KOPT-K1 (cell line): ENCODE measurements at regions not wholly inside any gene's neighbourhood (a gene's known extent, or its start where the extent isn't known, plus 50 kb on each side); places are given as distances from the start of the nearest gene placed in this dataset.

ENCODE experiments used
- H3K27ac ChIP-seq: fragments of 200-600 bp; sonication (generic); 2 replicates; pipeline ENCODE4 v1.5.1; 2016; ENCODE audit warnings: antibody characterized with exemption, mild to moderate bottlenecking, low read depth, low read length; ENCODE audit not compliant: poor library complexity, severe bottlenecking
- H3K36me3 ChIP-seq: fragments of 200-600 bp; sonication (generic); 2 replicates; pipeline ENCODE4 v1.5.1; 2017; ENCODE audit warnings: antibody characterized with exemption, mild to moderate bottlenecking, low read length, moderate library complexity; ENCODE audit not compliant: insufficient read depth
- H3K9me3 ChIP-seq: fragments of 200-600 bp; sonication (generic); 2 replicates; pipeline ENCODE4 v1.5.1; 2017; ENCODE audit warnings: antibody characterized with exemption, low read length, mild to moderate bottlenecking; ENCODE audit not compliant: insufficient read depth, poor library complexity, severe bottlenecking

DNA sequence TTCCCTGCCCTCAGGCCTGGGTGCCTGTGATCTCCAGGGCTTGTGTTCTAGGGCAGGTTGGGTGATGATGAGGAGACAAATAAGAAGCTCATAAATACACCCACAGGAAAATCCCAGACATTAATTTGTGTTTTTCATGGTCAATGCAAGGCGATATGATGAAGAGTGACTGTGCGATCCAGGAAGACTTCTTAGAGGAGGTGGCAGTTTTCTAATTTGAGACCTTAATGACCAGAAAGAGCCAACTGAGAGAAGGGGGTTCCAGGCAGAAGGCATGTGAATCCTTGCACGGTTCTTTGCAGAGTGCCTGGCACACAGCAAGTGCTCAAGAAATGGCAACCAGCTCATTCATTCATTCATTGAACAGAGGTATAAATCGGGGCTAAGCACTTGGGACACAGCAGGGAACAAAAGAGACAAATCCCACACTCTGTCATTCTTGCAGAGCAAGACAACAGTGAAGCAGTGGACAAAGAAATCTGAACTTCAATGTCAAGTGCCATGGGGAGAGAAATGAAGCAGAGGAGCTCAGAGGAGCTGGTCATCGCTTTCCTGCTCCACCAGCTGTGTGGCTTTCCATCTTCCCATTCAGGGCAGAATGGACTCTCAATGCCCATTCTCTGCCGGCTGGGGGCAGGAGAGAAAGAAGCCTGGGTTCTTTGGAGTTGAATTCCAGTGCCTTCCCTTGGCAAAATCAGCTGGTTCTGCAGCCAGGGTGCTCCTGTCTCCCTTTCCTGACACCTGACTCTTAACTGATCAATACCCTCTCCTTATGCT, 128.3 kb downstream of the AACS start:
- no peak overlapping the region for H3K27ac ChIP-seq
- no peaks in the 10 kb centered on the region for H3K9me3 ChIP-seq
- H3K36me3 ChIP-seq = no peaks in the 10 kb centered on the region

DNA sequence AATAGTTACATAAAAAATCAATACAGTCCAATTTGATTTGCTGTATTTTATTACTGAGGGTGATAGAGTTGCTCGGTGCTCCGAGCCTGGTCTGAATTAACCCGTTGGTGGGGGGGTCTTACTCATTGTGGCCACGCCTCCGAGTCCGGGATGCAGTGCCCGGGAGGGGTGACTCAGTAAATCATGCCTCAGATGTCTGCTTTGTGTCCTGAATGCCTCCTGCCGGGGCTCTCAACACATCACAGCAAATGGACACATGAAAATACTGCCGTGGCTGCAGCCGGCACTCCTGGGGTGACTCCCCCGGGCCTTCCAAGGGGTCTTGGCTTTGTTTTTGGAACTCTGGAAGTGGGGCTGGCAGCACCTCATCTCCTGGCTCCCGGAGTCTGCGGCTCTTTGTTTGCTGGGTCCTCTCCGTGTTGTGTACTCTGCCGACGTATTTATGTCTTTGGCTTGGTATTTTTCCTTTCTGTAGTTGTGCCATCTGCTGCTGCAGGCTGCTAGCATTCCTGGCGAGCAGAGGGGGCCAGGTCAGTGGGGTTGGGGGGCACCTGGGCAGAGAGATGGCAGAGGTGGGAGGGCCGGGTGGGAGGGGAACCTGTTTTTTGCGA, 129.0 kb downstream of the AACS start:
- H3K9me3 ChIP-seq = no peaks in the 10 kb centered on the region
- H3K36me3 ChIP-seq = no peaks in the 10 kb centered on the region
- H3K27ac ChIP-seq = no peak overlapping the region

- Histone ChIP-seq H3K36me3 (no peaks in the 10 kb centered on the region), H3K9me3 (no peaks in the 10 kb centered on the region), H3K27ac (no peak overlapping the region)
These were observed 129.8 kb downstream of the AACS start for GRCh38 chr12:125194987-125195386.

- Histone ChIP-seq H3K27ac (no peak overlapping the region), H3K36me3 (no peaks in the 10 kb centered on the region), H3K9me3 (no peaks in the 10 kb centered on the region)
These were observed 132.1 kb downstream of the AACS start for GRCh38 chr12:125197326-125197725.

DNA sequence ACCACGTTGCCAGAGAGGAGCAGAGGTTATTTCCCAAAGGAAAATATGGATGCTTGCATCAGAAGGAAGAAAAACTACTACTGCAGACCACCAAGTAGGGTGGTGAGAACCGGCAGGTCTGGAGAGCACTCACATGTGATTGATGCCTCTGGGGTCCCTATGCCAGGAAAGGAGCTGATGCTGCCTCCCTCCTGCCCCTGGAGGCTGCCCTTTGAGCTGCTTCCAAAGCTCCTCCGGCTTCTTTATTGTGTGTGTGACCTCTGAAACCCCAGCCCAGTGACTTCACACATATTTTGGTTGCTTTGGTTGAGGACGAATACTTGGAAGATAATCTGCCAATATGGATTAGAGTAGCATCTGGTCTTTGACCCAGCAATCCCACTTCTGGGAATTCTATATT, 133.4 kb downstream of the AACS start:
- H3K27ac ChIP-seq = no peak overlapping the region
- no peaks in the 10 kb centered on the region for H3K9me3 ChIP-seq
- H3K36me3 ChIP-seq = no peaks in the 10 kb centered on the region

DNA sequence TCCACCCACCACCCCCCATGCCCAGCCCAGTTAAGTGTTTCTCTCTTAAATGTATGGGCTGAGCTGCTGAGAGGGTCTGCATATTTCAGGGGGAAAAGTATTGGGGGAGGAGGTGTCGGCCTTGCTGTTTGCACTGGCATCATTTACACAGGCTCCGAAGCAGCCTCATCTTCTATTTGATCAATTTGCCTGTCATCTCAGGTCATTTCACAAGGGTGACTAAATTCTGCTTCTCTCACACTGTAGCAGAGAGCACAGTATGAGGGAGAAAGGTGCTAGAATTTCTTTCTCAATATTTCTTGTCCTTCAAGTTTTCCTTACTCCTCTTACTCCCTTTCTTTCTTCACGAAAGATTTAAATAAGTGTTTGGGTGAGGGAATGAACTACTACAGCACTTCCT, 135.9 kb downstream of the AACS start:
- H3K9me3 ChIP-seq = no peaks in the 10 kb centered on the region
- H3K36me3 ChIP-seq = no peaks in the 10 kb centered on the region
- no peak overlapping the region for H3K27ac ChIP-seq

DNA sequence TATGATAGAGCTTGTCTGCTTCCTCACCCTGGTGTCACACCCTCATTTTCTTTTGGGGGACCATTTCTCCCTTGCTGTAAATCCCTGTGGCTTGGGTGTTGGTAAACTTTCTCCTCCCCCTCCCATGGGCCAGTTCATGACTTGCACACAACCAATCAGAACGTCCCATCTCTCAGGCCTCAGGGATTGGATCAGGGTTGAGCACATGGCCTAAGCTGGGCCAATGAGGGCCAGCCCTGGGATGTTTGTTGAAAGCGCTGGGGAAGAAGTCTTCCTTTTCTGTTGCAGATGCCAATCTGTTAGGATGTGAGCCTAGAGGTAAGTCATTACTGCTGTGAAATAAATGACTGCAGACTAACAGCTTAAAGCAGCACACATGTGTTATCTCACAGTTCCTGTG, 136.7 kb downstream of the AACS start:
- H3K36me3 ChIP-seq = no peaks in the 10 kb centered on the region
- H3K9me3 ChIP-seq = no peaks in the 10 kb centered on the region
- no peak overlapping the region for H3K27ac ChIP-seq

DNA sequence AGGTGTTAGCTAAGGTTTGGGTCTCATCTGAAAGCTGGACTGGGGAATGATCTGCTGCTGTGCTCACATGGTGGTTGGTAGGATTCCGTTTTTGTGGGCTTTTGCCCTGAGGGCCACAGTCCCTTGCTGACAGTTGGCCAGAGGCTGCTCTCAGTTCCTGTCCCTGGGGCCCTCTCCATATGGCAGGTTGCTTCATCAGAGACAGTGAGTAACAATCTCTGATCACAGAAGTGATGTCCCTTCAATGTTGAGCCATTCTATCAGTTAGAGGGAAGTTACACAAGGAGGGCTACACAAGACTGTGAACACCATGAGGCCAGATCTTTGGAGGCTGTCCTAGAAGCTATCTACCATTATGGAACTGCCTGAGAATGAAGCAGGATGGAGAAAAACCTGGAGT, 137.2 kb downstream of the AACS start:
- Histone ChIP-seq H3K36me3 (no peaks in the 10 kb centered on the region), H3K9me3 (no peaks in the 10 kb centered on the region), H3K27ac (no peak overlapping the region)

- no peaks in the 10 kb centered on the region for H3K9me3 ChIP-seq
- H3K27ac ChIP-seq = no peak overlapping the region
- H3K36me3 ChIP-seq = no peaks in the 10 kb centered on the region
These were observed 138.0 kb downstream of the AACS start for GRCh38 chr12:125203145-125203765.

GRCh38 chr12:125205386-125205785, 140.2 kb downstream of the AACS start:
- Histone ChIP-seq H3K27ac (no peak overlapping the region), H3K36me3 (no peaks in the 10 kb centered on the region)

GRCh38 chr12:125206711-125207110, 141.5 kb downstream of the AACS start:
- H3K9me3 ChIP-seq = no peaks in the 10 kb centered on the region
- no peak overlapping the region for H3K27ac ChIP-seq
- no peaks in the 10 kb centered on the region for H3K36me3 ChIP-seq

More at GRCh38 chr12:125205386-125205785, 140.2 kb downstream of the AACS start:
- H3K9me3 ChIP-seq = no peaks in the 10 kb centered on the region

DNA sequence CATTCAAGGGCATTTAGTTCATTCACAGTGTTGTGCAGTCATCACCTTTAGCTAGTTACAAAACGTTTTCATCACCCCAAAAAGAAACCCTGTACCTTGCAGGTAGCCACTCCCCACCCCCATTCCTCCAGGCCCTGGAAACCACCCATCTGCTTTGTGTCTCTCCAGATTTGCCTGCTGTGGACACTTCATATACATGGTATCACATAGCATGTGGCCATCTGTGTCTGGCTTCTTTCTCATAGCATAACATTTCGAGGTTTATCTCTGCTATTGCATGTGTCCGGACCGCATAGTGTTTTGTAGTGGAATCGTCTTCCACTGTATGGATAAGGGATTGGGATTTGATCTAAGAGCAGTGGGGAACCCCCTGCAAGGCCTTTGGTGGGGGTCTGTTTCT, 143.1 kb downstream of the AACS start:
- Histone ChIP-seq H3K9me3 (no peaks in the 10 kb centered on the region), H3K27ac (no peak overlapping the region)

DNA sequence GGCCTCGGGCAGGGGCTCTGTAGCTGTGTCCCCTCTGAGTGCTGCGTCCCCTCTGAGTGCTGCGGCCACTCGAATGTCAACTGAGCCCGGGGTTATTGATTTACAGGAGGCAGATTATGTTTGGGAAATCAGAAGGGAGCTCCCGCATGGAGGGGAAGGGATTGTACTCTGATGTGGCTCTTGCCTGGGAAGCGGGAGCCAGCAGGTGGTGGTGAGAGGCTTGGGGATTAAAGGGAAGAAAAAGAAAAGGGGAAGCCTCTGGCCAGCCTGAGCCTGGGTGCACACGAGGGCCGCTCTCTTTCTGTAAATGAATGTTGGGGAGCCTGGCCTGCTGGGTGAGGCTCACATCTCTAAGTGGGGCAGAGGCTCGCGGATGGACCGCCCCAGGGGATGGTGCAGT, 143.7 kb downstream of the AACS start:
- no peaks in the 10 kb centered on the region for H3K9me3 ChIP-seq
- no peak overlapping the region for H3K27ac ChIP-seq
- H3K36me3 ChIP-seq = no peaks in the 10 kb centered on the region

More for the DNA sequence above, 143.1 kb downstream of the AACS start:
- no peaks in the 10 kb centered on the region for H3K36me3 ChIP-seq

DNA sequence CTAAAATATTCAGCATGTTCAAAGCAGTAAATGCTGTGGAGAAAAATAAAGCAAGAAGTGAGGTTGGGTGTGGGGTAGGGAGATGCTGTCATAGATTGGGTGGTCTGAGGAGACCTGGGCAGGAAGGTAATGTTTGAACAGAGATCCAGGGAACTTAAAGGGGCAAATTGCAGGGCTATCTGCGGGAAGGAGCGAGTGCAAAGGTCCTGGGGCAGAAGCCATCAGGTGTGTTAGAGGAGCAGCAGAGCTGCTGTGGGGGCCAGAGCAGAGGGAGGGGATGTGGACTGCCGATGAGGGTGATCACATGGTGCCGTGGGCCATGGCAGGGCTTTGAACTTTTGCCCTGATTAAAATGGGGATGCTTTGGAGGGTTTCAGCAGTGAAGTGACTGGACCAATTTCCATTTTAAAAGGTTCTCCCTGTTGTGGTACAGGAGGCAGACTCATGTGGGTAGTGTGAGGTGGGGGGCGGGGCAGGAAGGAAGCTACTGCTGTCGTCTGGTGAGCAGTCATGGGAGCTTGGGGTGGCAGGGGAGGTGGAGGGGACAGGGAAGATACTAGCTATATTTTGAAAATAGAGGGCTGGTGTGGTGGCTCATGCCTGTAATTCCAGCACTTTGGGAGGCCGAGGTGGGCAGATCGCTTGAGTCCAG, 145.0 kb downstream of the AACS start:
- Histone ChIP-seq H3K27ac (no peak overlapping the region), H3K9me3 (no peaks in the 10 kb centered on the region), H3K36me3 (no peaks in the 10 kb centered on the region)

DNA sequence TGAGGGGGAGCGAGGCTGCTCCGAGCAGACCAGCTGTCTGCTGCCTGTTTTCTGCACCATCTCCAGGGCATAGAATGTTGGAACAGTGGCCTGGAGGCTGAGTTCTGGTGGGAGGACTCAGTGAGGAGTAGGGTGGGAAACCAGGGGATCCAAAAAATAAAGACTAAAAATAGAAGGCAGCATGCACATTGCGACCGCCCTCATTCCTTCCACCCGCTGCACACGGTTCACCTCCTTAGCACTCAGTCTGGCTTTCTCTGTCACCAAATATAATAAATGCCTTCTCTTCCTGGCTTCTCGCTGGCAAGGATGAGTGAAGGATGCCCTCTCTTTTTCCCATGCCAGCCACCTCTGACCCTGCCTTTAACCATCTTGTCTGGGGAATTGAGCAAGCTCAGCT, 146.2 kb downstream of the AACS start:
- H3K27ac ChIP-seq = no peak overlapping the region
- no peaks in the 10 kb centered on the region for H3K36me3 ChIP-seq
- H3K9me3 ChIP-seq = no peaks in the 10 kb centered on the region
